Thyroid gland (tissue), 4 donors: ENCODE measurements at regions not wholly inside any gene's neighbourhood (a gene's known extent, or its start where the extent isn't known, plus 50 kb on each side); places are given as distances from the start of the nearest gene placed in this dataset.

Experiments
- DNase-seq, 2 donors: peaks; one replicate each; pipeline ENCODE4 v3.0.0-alpha.2; 2019
- H3K27ac ChIP-seq, 3 donors: fragments of 200-600 bp; sonication (generic); 1 replicate in 2 of 3; 2 replicates in 1 of 3; pipeline ENCODE4 v1.5.1; 2016 to 2019; ENCODE audit warnings: mild to moderate bottlenecking in 1 of 3, moderate library complexity in 1 of 3
- H3K27me3 ChIP-seq: fragments of 200-600 bp; sonication (generic); one replicate; pipeline ENCODE4 v1.5.1; 2019
- H3K36me3 ChIP-seq, 2 donors: fragments of 200-600 bp; sonication (generic); one replicate each; pipeline ENCODE4 v1.5.1; 2016 to 2019
- H3K4me1 ChIP-seq, 2 donors: fragments of 200-600 bp; sonication (generic); one replicate each; pipeline ENCODE4 v1.5.1; 2017 to 2019
- H3K4me3 ChIP-seq, 3 donors: fragments of 200-600 bp; sonication (generic); replicated peaks in 1 of 3; 1 replicate in 2 of 3; 2 replicates in 1 of 3; pipeline ENCODE4 v1.5.1; 2016; ENCODE audit warnings: mild to moderate bottlenecking in 1 of 3
- H3K9me3 ChIP-seq: fragments of 200-600 bp; sonication (generic); one replicate; pipeline ENCODE4 v1.5.1; 2017
- POLR2A ChIP-seq, 2 donors: fragments of 450-650 bp; IDR thresholded peaks; one replicate each; pipeline ENCODE4 v1.6.1; 2017; ENCODE audit warnings: antibody characterized with exemption in 2 of 2, mild to moderate bottlenecking in 2 of 2, moderate library complexity in 1 of 2
- WGBS, 2 donors: methylation state at CpG; one replicate each; pipeline ENCODE4 v1.1.5; 2017; 5-methylcytosine and 5-hydroxymethylcytosine counted together
- intact Hi-C: fragments of 100-400 bp; cut with DNase I; formaldehyde crosslinking; loops from one replicate; pipeline ENCODE4 v1.15.1; 2023
- TF ChIP-seq, protein P1 (sequence below), 6 experiments: fragments of 200-600 bp in 3 of 6; fragments of 450-650 bp in 3 of 6; sonication (generic) in 3 of 6; IDR thresholded peaks; one replicate each; pipeline ENCODE4 v1.5.1; 2016 to 2019; ENCODE audit warnings: antibody characterized with exemption in 6 of 6, mild to moderate bottlenecking in 2 of 6, inconsistent platforms in 1 of 6, moderate library complexity in 1 of 6

DNA sequence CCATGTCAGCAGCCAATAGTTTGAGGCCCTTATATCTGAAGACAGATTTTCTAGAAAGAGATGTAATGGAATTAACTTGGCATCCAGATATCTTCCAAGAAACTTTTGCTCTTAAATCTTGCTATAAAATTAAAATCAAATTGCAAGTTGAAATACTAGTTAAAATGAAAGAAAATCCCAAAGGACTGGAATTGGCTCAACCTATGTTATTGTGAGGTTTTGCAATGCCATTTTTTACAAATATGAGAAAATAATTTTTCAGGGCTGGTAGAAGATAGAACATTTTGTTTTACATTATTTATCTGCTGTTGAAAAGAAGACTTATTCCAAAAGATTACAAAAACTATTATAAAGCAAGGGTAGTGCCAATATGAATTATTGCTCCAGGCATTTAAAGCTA is 92.2 kb upstream of the AGTR1 start:
- Histone ChIP-seq H3K9me3 (no peaks in the 10 kb centered on the region), H3K27me3 (no peaks in the 10 kb centered on the region), H3K36me3 (no peaks in the 10 kb centered on the region), H3K4me3 (no peak overlapping the region), H3K27ac (no peak overlapping the region), H3K4me1 (no peaks in the 10 kb centered on the region)
- no peak for DNase-seq
- intact Hi-C loops: no loop called here
- TF ChIP-seq, protein P1, sequence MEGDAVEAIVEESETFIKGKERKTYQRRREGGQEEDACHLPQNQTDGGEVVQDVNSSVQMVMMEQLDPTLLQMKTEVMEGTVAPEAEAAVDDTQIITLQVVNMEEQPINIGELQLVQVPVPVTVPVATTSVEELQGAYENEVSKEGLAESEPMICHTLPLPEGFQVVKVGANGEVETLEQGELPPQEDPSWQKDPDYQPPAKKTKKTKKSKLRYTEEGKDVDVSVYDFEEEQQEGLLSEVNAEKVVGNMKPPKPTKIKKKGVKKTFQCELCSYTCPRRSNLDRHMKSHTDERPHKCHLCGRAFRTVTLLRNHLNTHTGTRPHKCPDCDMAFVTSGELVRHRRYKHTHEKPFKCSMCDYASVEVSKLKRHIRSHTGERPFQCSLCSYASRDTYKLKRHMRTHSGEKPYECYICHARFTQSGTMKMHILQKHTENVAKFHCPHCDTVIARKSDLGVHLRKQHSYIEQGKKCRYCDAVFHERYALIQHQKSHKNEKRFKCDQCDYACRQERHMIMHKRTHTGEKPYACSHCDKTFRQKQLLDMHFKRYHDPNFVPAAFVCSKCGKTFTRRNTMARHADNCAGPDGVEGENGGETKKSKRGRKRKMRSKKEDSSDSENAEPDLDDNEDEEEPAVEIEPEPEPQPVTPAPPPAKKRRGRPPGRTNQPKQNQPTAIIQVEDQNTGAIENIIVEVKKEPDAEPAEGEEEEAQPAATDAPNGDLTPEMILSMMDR (IDR thresholded peaks at IDR 0.05): no peak
- no peak for TF ChIP-seq POLR2A (IDR thresholded peaks at IDR 0.05)

DNA sequence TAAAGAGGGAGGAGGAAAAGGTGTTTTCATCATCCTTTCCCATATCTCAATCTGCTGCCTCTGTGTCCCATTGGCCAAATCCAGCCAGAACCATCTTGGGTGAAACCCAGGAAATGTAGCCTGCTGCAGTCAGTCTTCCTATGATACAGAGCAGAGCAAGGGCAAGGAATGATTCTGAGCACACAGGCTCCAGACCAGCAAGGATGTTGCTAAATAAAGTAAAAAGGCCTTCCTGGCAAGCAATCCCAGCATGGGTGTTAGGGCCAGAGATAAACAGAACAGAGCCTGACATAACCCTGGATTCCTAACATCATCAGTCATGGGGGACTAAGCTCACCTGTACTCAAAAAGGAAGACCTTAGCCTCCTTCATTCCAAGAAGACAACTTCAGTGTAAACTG is 90.7 kb upstream of the AGTR1 start:
- DNase-seq: no peak
- Histone ChIP-seq H3K36me3 (no peaks in the 10 kb centered on the region), H3K27ac (no peak overlapping the region), H3K9me3 (no peaks in the 10 kb centered on the region), H3K27me3 (no peaks in the 10 kb centered on the region), H3K4me1 (no peaks in the 10 kb centered on the region), H3K4me3 (no peak overlapping the region)
- TF ChIP-seq, protein P1 (IDR thresholded peaks at IDR 0.05): no peak
- no peak for TF ChIP-seq POLR2A (IDR thresholded peaks at IDR 0.05)
- intact Hi-C loops: no loop called here

DNA sequence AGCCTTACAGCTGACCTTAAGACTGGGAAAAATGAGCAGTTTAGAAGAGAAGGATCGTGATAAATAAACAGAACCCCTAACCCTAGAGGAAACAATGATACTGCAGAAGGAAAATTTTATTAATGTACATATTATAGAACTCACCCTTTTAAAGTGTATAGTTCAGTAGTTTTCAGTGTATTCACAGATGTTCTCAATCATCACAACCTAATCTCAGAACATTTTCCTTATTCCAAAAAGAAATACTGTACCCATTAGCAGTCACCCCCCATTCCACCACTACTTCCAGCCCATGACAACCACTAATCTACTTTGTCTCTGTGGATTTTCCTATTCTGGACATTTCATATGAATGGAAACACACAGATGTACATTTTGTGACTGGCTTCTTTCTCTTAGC is 90.2 kb upstream of the AGTR1 start:
- no peak for DNase-seq
- Histone ChIP-seq H3K4me3 (no peak overlapping the region), H3K4me1 (no peaks in the 10 kb centered on the region), H3K27me3 (no peaks in the 10 kb centered on the region), H3K36me3 (no peaks in the 10 kb centered on the region), H3K27ac (no peak overlapping the region), H3K9me3 (no peaks in the 10 kb centered on the region)
- 76 to 85% methylated on average over 1 of the region's 1 CpG for WGBS, 2 donors
- intact Hi-C loops: no loop called here
- TF ChIP-seq, protein P1 (IDR thresholded peaks at IDR 0.05): no peak
- no peak for TF ChIP-seq POLR2A (IDR thresholded peaks at IDR 0.05)

DNA sequence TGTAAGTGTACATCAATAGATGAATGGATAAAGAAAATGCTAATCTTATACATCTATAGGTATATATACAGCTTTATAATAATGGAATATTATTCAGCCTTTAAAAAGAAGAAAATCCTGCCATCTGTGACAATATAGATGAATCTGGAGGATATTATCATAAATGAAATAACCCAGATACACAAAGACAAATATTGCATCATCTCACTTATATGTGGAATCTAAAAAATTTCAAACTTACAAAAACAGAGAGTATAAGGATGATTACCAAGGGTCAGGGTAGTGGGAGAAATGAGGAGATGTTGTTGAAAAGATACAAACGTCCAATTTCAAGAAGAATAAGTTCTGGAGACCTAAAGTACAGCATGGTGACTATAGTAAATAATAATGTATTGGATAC is 85.4 kb upstream of the AGTR1 start:
- no peak for DNase-seq
- no peak overlapping the region for H3K27ac ChIP-seq
- H3K27me3 ChIP-seq: no peaks in the 10 kb centered on the region
- H3K4me1 ChIP-seq: no peaks in the 10 kb centered on the region
- no peaks in the 10 kb centered on the region for H3K9me3 ChIP-seq
- no peak overlapping the region for H3K4me3 ChIP-seq
- TF ChIP-seq, protein P1 (IDR thresholded peaks at IDR 0.05): no peak
- no peak for TF ChIP-seq POLR2A (IDR thresholded peaks at IDR 0.05)
- WGBS, 2 donors: 39 to 48% methylated on average over 1 of the region's 1 CpG
- H3K36me3 ChIP-seq: no peaks in the 10 kb centered on the region
- intact Hi-C loops: no loop called here

DNA sequence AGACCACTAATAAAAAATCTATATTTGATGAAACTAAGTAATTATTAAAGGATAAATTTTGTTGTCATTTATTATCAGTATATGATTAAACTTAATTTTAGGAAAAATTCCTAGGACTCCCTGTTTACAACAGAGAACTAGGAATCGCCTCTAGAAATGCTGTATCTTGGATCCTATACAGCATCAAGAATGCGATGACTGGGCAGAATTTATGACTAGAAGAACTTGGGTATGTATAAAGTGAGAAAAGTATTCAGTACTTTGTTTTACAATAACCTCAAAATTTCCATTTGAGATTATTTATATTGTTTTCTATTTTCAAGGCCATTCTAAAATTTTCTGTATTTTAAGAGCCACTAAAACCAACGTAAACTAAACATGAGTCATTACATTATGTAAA is 82.3 kb upstream of the AGTR1 start:
- H3K36me3 ChIP-seq: no peaks in the 10 kb centered on the region
- no peaks in the 10 kb centered on the region for H3K9me3 ChIP-seq
- H3K27ac ChIP-seq: no peak overlapping the region
- intact Hi-C loops: no loop called here
- no peak overlapping the region for H3K4me3 ChIP-seq
- no peaks in the 10 kb centered on the region for H3K27me3 ChIP-seq
- 87 to 88% methylated on average over 3 of the region's 3 CpGs for WGBS, 2 donors
- TF ChIP-seq, protein P1 (IDR thresholded peaks at IDR 0.05): no peak
- TF ChIP-seq POLR2A (IDR thresholded peaks at IDR 0.05): no peak
- DNase-seq: no peak
- H3K4me1 ChIP-seq: no peaks in the 10 kb centered on the region
